GM19452 (cell line): ENCODE measurements at regions not wholly inside any gene's neighbourhood (a gene's known extent, or its start where the extent isn't known, plus 50 kb on each side); places are given as distances from the start of the nearest gene placed in this dataset.

Source experiments
- ATAC-seq: cut with Tn5 transposase; IDR thresholded peaks from one replicate; pipeline ENCODE4 v1.9.1; 2021; ENCODE audit not compliant: unreplicated experiment

DNA sequence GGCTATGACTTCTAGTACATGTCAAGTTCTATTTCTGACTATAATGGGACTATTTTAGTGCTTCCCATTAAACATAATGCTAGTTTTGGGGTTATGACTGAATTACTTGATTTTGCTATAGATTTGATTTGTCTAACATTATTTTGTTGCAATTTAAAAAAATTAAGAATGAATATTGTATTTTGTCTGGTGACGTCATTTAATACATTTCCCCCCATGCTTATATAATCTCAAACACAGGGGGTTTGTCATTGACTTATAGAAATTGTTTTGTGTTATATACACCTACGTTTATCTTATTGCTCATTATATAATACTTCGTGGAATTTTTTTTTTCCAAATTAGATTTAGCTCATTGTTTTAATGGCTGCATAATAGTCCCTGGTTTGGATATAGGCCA lies 270.3 kb upstream of the VLDLR start:
- ATAC-seq = no peak

DNA sequence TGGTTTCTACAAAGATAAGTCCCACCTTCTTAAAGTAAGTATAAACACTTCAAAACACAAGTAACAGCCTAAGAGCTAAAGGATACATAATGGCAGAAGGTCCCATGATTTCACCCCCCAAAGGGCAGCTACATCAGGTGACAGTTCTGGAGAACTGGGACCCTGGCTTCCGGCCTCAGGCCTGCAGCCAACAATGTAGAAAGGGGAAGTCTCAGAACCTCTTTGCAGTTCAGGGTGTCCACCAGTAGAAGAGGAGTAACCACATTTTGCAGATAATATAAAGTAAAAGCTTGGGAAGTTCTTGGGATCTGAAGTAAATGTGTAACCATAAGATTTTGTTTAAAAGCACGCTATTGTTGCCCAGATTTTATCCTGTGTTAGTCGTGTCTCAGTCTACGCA lies 267.4 kb upstream of the VLDLR start:
- ATAC-seq = no peak

DNA sequence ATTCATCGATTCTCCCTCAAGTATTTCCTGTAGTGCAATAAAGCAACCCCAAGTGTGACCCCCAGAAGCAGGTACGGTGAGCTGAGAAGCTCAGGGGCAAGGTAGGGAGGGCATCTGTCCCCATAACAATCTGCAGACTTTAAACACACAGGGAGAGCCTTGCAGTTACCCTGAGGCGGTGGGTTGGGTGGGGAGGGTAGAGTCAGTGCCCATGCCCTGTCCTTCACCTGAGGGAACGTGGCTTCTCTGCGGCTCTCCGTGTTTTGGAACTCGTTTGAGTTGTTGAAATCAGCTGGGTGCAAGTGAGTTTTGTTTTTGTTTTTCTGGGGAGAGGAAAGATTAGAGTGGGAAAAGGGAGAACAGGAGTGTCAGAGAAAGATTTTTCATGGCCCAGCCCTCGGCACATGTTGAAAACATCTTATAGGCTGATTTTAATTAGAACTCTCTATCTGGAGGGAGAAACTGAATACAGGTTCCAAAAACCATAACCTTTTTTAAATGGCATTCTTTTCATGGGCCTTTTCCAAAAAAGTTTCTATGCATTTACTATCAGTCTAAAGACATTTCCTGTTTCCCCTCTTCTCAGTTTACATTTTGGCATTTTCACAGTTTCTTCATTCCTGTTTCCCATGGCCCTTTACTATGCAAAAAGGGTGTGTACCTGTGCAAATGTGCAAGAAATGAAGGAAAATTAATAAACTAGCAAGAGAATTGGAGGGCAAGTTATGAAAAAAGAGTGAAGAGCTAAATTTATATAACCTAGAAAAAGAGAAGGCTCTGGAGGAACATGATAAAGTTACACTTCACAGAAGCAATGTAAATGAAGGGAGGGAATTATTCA lies 266.5 kb upstream of the VLDLR start:
- no peak for ATAC-seq

DNA sequence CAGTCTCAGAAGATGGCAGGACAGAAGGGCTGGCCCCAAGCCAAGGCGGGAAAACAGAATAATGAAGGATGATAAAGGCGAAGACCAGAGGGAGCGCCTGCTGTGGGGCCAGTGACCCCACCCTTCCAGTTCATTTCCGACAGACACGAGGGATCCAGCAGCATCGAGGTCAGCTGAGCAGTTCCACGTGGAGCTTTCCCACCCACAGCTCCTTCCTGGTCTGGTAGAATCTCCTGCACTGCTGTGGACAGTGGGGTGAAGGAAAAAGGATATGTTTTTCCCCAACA lies 265.9 kb upstream of the VLDLR start:
- no peak for ATAC-seq

DNA sequence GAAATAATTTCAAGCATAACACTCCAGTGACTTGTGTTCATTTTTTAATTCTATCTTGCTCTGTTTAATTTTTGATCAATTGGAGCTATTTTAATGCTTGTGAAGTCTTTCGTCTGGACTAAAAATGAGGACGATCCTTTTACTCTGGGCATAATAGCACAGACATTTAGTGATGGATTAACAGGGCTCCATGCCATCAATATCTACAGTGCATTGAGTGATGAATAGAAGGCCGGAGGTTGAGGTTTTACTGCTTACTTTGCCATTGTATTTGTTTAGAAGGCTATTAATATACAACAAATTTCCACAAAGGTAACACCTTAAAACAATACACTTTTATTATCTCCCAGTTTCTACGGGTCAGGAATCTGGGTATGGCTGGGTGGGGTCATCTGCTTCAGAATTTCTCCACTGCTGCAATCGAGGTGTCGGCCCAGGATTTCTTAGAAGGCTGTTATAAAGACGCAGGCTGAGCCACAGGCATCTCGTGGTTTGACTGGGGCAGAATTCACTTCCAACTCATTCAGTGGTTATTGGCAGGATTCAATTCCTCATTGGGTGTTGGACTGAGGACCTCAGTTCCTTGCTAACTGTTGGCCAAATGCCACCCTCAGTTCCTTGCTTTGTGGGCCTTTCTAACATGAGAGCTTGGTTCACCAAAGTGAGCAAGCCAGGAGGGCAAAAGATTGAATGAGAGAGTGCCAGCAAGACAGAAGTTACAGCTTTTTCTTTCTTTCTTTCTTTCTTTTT lies 265.4 kb upstream of the VLDLR start:
- no peak for ATAC-seq

DNA sequence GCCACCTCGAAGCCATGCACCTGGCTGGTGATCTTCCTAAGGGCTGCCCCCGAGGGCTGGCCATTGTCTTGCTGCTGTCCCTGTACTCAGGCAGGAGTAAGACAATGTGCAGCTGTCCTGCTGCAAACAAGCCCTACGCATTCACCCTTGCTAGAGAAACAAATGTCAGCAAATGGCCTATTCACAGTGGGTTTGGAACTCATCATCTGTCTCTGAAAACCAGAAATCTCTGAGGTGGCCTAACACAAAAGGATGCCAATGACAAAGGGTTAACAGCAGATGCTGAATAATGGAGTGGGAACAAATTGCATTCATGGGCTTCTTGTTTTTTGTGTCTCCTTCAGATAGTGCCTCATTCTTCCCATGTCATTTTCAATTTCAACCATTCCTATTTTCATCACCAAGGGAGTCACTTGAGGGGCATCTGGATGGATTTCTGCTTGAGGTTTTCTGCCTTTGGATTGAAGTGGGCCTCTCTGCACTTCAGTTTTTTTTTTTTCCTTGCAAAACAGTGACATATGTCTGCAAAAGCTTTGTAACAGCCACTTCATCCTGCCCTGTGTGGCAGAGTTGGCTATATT lies 261.6 kb upstream of the VLDLR start:
- ATAC-seq = no peak

DNA sequence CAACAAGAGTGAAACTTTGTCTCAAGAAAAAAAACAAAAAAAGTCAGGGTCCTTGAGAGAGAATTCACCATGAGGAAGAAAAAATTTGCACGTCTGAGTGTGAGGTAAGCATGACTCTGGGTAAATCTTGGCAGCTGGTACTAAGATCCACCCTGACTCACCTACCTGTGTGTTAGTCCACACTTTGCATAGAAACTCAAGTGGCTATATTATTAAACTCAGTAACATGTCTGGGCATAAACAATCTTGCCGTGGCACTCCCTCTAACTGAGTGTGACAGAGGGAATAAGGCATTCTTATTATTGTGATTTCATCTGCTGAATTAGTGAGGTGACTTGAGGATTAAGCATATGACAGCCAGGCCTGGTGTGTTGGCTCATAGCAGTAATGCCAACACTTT lies 259.4 kb upstream of the VLDLR start:
- ATAC-seq = no peak

DNA sequence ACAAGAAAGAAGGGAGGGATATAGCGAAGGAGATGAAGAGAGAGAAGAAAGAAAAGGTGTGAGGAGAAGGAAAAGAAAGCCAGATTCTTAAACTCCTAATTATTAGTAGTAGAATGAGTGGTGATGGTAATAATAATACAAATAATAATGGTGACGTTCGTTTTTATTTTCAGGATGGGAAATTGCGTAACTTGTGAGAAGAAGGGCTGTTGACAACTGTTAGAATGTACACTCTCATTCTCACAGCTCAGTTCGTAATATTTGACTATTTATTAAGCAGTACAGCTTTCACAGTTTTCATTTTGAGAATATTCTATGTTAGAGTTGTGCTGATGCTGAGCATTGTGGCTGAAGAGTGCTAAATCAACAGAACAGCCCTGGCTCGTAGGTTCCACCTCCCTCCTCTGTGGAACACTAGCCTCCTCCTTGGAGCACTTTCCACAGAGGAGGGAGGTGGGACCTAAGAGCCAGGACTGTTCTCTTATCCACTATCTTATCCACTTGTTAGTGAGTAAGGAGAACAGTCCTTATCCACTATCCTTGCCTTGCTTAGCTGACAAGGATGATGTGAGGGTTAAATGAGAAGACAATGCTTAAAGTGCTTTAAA lies 258.3 kb upstream of the VLDLR start:
- ATAC-seq = no peak

DNA sequence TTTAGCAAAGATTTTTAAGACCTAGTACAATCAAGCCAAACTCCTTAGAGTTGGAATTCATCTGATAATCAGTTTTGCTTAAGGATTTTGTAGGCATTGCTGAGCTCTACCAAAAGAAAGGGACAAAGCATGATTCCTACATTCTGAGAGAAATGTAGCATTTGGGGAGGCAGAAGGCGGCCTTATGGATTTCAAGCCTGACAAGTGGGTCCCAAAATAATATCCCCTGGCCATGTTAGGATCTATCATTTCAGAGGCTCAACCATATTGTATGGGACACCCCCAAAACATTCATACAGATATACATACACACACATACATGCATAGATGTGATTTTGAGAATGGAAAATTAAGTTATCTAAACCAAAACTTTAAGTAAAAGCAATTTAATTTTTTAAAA lies 257.8 kb upstream of the VLDLR start:
- no peak for ATAC-seq

DNA sequence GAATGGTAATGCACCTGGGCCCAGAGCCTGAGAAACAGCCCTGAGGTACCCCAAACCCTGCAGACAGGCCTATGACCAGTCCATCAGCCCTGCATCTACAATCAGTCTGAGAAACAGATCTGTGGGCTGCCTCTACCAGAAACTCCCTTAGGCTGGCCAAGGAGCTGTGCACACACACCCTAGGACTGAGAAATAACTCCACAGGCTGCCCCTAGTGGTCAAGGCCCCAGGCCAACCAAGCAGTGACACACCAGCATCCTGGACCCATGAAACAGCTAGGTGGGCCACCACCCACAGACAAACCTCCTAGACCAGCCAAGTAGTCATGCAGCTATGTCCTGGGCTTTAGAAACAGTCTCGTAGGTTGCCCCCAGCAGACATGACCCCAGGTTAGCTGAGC lies 253.6 kb upstream of the VLDLR start:
- ATAC-seq = no peak

DNA sequence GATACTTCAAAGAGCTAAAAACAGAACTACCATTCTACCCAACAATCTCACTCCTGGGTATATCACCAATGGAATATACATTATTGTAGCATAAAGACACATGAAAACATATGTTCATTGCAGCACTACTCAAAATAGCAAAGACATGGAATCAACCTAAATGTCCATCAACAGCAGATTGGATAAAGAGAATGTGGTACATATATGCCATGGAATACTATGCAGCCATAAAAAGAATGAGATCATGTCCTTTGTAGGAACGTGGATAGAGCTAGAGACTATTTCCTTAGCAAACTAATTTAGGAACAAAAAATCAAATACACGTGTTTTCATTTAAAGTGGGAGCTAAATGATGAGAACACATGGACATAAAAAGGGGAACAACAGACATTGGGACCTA lies 247.9 kb upstream of the VLDLR start:
- no peak for ATAC-seq

DNA sequence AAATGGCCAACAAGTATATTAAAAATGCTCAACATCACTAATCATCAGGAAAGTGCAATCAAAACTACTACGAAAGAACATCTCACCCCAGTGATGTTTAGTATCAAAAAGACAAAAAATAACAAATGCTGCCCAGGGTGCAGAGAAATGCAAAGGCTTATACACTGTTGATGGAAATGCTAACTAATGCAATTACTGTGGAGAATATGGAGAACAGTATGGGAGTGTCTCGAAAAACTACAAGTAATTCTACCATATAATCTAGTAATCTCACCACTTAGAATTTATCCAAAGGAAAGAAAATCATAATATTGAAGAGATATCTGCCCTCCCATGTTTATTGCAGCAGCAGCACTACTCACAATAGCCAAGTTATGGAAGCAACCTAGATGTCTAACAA lies 246.5 kb upstream of the VLDLR start:
- ATAC-seq = no peak

DNA sequence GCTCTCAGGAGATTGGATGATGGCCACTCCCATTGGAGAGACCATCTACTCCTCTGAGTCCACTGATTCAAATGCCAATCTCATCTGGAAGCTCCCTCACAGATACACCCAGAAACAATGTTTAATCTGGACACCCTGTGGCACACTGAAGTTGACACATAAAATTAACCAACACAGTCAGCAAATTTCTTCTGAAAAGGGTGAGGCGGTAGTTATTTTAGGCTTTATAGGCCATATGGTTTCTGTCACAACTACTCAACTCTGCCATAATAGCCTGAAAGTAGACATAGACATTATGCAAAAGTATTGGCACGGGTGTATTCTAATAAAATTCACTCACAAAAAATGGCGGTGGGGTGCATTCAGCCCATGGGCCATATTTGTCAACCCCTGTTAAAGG lies 244.5 kb upstream of the VLDLR start:
- ATAC-seq = no peak

DNA sequence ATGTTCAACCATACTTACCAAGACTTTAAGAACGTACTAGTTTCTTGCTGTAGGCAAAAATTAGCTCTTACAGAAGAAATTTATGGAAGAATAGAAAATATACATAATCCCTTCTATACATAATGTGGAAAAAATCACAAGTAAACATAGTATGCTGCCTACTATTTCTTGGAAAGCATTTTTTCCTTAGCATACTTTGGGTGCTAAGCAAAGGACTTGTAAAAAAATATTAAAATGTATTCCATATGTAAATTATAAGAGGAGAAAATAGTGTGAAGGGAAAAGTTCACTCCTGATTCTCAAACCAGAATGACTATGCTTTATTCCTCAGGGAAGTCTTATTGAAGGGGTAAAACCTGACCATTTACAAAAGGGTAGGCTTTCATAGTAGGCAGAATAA lies 243.8 kb upstream of the VLDLR start:
- no peak for ATAC-seq

DNA sequence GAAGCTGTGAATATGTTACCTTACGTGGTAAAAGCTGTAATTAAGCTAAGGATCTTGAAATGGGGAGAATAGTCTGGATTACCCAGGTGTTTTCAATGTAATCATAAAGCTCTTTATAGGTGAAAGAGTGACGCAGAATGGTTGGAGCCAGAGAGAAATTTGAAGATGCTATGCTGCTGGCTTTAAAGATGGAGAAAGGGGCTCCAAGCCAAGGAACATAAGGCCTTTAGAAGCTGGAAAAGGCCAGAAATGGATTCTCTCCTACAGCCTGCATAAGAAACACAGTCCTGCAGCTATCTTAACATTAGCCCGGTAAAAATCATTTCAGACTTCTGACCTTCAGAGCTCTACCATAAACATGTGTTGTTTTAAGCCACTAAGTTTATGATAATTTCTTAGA lies 243.3 kb upstream of the VLDLR start:
- no peak for ATAC-seq

DNA sequence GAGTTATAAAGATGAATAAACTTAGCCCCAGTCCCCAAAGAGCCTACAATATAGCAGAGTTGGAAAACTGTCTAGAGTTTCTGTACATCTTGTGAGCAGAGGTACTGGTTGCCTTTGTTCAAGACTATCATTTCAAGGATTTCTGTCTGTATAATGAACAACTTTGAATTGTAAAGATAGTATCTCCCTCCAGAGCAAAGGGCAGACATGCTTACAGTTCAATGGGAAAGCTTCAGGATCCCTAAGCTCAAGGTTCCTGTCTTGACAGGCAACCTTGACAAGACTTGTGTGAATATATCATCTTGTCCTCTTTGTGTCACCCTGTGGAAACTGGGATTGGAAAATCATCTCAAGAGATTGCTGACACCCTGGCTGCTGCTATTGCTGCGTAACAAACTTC lies 242.8 kb upstream of the VLDLR start:
- no peak for ATAC-seq

DNA sequence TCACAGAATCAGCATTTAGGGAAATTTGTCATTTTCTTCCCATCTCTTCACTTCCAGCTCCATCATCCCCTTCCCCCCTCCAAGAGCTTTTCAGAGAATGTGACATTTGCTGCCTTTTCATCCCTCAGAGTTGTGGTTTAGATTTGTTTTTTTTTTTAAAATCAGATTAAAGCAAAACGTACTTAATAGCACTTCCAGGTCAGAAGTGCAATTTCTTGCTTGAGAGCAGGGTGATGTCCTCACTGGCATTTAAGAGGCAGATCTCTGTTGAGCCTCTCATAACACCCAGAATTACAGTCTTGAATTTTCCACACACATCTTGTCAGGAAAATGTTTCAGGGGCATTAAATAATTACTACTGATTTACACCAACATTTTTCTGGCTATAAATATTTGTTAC lies 236.8 kb upstream of the VLDLR start:
- ATAC-seq = no peak

DNA sequence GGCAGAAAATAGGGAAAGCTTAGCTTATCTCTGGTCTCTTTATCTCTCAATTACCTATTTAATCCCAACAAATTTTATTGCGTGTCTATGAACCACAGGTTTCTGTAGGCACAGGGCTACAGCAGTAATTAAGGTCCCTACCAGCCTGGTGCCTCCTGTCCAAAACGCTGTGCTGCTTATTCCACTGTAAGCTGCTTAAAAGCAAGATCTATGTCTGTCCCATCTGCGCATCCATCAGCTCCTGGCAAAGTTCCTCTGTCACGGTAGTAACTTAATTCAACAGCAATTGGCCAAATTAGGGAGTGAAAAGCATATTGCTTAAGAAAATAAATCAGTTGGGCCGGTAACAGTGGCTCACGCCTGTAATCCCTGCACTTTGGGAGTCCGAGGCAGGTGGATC lies 235.8 kb upstream of the VLDLR start:
- no peak for ATAC-seq

DNA sequence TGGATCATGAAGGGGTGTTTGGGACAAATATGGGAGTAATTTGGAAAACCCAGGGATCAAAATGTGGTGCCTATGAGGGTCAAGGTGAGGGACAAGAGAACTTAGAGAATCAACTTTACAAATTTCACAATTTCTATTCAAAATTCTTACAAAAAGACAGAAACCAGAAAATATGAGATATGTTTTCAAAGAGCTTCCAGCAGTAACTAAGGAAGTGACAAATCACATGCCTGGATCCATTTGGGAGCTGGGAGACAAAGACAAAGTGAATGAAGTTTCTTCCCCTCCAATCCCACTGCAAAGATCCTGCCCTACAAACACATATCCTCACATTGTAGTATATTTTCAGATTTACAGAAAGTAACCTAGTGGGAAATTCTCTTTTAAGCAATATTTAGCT lies 235.0 kb upstream of the VLDLR start:
- no peak for ATAC-seq

DNA sequence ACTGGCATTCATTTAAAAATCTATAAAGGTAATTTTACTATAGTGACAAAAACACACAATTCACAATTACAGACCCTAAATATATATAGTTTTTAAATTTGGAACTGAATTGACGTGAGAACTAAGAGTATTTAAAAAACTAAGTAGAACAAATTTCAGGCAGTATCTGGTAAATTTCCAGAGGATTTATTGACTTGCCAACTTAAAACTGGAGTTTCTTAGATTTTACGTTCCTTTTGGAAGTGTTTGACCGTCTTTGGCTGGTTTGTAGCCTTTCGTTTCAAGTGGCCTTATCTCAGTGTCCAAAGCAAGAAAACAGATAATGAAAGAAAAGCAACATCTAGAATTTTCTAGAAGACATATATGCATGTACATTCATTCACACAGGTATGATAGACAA lies 234.4 kb upstream of the VLDLR start:
- ATAC-seq = no peak

DNA sequence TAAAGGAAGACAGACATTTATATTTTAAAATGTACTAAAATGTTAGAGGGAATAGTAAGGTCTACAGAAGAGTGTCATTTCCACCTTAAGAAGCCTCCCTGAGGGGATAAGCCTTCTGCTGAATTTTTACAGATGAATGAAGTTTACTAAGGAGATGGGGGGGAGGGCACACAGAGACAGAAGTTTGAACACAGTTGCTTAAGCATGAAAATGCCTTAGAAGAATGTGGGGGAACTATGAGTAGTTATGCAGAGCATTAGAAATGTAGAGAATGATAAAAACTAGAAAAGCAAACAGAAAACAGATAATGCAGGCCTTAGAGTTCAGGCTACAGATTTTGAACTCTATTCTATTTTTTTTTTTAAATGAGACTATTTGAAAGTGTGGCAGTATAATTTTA lies 232.2 kb upstream of the VLDLR start:
- ATAC-seq = no peak

DNA sequence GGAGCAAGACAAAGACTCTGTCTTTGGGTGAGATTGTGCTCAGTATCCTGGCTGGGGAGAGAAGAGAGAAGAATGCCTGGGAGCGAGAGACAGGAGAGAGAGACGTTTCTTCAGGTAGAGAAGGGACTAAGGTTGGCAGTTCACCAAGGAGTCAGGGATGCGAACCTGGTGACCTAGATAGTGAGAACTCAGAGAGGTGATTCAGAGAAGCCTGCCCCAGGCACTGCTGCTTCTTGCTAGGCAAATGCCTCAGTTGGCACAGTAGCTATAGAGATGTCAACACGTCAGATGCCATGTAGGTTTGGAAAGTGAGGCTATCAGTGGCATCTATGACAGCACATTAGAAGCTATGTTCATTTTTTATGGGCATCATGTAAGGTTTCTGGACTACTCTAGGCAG lies 231.6 kb upstream of the VLDLR start:
- no peak for ATAC-seq
